ENCODE measurements at regions not wholly inside any gene's neighbourhood (a gene's known extent, or its start where the extent isn't known, plus 50 kb on each side); places are given as distances from the start of the nearest gene placed in this dataset.

DNA sequence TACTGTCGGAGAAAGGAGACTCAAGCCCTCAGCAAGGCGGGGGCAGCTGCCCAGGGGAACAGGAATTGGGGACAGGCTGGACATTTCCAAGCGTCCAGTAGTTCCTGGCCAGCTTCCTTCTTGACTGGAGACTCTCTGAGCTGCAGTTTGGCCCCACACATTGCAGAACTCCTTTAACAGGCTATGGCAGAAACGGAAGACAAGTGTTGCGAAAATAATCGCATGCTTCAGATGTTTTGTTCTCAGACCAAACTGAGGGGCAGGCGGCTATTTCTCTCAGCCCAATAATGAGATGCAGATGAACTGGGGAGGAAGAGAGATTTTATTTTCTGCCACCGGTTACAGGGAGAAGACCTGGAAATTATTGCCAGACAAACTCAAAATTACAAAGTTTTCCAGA, 88.0 kb upstream of the PFKP start:
- TF ChIP-seq, protein P1, sequence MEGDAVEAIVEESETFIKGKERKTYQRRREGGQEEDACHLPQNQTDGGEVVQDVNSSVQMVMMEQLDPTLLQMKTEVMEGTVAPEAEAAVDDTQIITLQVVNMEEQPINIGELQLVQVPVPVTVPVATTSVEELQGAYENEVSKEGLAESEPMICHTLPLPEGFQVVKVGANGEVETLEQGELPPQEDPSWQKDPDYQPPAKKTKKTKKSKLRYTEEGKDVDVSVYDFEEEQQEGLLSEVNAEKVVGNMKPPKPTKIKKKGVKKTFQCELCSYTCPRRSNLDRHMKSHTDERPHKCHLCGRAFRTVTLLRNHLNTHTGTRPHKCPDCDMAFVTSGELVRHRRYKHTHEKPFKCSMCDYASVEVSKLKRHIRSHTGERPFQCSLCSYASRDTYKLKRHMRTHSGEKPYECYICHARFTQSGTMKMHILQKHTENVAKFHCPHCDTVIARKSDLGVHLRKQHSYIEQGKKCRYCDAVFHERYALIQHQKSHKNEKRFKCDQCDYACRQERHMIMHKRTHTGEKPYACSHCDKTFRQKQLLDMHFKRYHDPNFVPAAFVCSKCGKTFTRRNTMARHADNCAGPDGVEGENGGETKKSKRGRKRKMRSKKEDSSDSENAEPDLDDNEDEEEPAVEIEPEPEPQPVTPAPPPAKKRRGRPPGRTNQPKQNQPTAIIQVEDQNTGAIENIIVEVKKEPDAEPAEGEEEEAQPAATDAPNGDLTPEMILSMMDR (conservative IDR thresholded peaks at IDR 0.05), result no peak
- TF ChIP-seq ZFX (IDR thresholded peaks at IDR 0.05), result no peak

Data from C4-2B (cell line).